ENCODE measurements at regions not wholly inside any gene's neighbourhood (a gene's known extent, or its start where the extent isn't known, plus 50 kb on each side); places are given as distances from the start of the nearest gene placed in this dataset.

DNA sequence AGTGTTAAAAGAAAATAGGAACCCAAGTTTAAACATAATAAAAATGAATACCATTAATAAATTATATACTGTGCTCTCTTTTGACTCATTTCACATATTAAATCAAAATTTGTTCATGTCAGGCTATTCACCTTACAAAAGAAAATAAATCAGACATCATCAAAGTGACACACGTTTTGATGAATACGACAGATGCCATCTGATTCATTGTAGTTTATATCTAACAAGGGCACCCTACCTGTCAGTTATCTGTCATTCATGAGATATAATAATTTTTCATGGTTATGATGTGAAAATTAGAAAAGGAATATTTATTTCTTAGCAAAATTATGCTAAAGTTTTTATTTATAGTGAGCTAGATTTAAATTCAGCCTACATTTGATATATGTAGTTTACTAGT lies 188.1 kb upstream of the PCDH17 start:
- no peak for DNase-seq

DNA sequence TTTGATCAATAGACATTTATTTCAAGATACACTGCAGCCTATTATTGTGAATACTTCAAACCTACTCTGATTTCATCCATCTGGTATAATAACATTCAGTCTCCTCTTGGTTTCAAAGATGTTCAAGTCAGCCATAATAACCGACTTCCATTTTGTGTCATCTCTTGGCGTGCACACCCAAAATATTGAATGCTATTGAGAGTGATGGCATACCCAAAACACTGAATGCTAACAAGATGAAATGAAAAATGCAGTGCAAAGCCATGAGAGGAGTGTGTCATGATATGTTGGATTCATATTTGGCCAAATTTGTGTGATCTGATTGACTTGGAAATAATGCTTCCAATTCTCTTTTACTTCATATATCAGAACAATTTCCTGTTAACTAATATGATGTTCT lies 181.2 kb upstream of the PCDH17 start:
- DNase-seq: no peak

DNA sequence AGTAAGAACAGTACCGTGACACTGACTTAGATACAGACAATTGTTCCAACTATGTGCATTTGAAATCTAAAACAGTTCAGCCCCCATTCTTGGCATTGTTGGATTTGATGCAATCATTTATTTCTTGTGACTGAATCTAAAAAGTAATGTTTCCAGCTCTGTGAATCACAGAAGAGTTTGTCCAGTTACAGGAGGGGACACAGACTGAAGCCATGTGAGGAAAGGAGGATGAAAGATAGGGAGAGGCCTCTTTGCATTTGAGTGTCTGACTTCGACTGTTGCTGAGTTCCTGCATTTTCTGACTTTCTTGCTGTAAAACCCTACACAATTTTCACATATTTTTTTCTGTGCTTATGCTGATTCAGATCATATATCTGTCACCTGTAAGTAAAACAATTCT lies 179.3 kb upstream of the PCDH17 start:
- no peak for DNase-seq

DNA sequence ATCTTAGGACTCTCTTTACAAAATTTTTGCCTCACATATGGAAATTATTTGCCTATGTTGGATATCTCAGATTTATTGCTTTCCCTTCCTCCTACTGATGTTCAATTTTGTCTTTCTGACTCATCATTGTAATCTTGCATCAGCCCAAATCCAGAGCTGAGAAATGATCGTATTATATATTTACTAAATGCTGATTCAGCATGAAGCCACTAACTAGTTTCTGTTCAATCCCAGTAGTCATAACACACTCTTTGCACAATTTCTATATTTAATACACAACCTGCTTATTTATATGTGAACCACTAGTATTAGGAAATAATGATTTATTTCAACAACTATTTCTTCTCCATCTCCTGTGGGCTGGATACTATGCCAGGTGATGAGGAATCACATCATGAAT lies 161.1 kb upstream of the PCDH17 start:
- DNase-seq: no peak

DNA sequence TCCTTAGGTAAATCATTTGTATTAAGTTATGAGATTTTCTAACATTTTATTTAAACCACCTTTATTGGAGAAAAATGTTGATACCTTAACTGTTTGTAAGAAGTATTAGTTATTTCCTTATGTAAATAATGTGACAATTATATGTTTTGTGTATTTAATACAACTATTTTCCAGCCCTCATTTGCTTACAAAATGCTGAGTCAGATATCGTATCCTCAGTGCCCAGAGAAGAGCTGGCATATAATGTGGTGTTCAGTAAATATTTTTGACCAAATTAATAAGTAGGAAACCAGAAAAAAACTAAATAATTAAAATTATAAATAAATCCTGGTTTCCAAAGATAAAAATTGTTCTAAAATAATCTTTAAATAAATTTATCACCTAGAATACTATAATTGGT lies 140.2 kb upstream of the PCDH17 start:
- DNase-seq: no peak

DNA sequence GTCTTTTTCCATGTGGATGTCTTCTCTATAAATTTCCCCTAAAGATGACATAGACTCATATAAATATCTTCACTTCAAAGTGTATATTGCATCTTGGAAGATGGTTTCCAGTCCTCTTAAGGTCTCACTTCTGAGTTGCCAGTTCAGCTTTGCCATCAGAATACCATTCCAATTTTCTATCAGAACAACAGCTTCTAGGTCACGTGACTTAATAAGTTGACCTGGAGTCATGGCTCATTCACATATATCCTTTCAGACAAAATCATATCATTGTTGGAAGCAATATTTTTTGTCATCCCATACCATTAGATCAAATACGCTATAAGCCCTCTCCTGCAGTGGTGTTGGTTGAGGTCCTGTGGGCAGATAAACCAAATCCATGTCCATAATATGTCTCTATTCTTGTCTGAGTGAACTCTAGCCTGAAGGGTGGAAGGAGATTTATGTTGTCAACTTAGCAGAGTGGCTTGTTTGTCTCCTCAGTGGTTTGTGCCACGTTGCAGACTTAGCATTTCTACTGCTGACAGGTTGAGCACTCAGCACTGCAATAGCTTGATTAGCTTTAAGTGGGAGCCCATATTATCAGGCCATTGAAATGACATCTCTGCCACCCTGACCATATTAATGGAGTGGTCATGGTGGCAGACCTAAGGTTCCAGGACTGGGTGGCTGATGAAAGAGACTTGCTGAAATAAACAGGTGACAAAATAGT lies 123.6 kb upstream of the PCDH17 start:
- DNase-seq: no peak

DNA sequence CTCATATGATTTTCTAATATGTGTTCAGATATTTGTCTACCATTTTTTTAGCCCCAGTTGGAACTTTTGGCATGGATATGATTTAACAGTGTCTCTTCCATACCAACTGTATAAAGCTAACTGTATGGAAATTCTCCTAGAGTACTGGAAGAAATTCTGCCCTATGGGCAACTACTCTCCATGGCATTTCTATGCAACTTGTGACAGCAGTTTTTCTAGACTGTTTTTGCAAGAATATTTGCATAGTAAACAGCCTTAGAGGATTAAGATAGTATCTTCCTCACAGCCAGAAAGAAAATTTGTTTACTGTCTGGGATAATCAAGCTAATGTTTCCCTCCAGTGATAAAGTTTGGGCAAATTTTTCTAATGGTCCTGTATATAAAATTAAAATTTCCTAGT lies 119.9 kb upstream of the PCDH17 start:
- no peak for DNase-seq

DNA sequence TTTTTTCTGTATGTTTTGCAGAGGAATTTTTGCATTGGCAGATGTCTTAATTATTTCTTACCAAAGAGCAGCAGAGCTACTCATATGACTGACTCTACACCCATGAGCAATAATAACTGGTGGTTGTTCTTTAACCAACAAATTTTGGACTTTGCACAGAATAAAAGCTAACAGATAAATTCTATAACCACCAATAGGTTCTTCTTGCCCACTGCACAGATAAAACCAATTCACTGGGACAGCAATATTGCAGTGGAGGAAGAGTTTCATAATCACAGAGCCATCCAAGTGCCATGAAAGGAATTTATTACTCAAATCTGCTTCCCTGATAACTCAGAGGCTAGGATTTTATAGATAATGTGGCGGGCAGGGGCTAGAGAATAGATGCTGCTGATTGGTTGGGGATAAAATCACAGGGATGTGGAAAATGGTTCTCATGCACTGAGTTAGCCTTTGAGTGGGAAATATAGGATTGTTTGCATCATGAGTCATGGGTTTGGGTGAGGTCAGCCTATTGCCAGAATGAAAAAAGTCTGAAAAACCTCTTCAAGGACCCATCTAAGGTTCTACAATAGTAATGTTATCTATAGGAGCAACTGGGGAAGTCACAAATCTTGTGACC lies 104.3 kb upstream of the PCDH17 start:
- no peak for DNase-seq

DNA sequence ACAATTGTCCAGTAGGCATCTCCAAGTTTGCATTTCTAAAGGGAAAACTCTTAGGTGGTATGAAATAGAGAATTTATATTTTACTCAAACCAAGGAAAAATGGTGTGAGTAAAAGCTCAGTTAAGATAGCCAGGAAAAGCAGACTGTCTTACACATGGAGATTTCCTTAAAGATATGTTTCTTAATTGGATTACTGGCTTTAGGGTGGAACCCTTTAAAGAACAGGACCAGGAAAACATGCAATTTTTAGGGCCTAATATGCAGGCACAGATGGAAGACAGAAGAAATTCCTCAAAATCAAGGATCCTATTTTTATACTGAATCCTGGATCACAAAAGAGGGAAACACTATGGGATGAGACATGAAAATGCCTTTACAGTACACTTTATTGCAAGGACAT lies 100.3 kb upstream of the PCDH17 start:
- no peak for DNase-seq

DNA sequence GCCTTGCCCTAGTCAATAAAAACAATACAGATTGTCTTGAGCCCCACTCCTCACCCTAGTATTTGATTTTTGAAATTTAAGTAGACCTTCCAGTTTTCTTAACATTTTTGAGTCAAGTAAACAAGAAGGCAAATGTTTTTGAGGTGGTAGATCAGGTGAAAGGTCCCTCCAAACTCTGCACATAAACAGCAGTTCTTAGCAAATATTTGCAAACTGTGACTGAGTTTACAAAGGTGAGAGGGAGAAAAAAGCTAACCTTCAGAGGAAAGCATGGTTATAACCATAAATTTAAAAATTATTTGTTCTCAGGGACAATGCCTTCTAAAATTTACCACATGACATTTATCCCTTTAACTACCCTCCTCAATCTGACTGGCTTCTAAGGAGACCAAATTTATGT lies 84.6 kb upstream of the PCDH17 start:
- DNase-seq: no peak

DNA sequence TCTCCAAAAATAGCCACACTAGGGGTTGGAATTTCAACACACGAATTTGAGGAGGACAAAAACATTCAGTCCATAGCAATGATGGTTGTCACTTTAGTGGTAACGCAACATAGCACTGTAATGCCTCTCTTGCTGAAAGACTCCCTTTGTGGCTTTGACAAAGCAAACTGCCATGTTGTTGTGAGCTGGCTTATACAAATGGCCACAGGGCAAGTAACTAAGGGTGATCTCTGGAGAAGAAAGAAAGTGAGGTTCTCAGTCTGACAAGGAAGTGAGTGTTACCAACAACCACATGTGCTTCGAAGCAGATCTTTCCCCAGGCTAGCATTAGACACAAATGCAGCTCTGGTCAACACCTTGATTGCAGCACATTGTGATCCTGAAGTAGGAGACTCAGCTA lies 79.1 kb upstream of the PCDH17 start:
- no peak for DNase-seq

DNA sequence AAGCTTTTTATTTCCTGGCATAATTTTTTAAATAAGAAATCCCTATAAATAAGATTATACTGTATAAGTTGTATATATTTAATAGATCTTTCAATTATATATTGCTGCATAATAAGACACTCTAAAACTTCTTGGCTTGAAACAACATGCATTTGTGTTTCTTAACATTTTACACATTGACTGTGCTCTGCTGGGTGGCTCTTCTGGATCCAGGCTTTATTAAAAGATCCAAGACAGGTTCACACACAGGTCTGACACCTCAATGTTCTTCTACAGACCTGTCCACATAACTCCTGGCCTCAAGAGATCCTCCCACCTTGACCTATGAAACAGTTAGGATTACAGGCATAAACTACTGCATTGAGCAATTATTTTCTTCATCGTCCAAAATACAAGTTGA lies 77.6 kb upstream of the PCDH17 start:
- no peak for DNase-seq

DNA sequence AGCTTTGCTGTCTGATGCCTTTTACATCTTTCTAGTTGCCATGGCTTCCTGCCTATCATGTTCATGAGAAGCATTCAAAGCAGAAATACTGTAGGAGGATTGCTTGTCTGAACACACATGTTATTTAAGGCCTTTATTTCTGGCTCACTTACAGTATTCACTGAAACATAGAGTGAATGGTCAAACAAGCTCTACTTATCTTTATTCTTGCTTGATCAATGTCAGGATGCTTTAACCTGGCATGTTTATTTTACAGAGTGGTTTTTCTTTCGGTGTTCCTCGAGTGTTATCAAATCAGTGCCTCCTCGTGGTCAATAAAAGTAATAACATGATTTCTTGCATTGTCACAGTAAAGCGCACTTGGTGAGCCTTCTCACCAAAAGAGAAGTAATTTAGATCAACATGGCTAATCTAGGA lies 73.5 kb upstream of the PCDH17 start:
- DNase-seq: no peak

DNA sequence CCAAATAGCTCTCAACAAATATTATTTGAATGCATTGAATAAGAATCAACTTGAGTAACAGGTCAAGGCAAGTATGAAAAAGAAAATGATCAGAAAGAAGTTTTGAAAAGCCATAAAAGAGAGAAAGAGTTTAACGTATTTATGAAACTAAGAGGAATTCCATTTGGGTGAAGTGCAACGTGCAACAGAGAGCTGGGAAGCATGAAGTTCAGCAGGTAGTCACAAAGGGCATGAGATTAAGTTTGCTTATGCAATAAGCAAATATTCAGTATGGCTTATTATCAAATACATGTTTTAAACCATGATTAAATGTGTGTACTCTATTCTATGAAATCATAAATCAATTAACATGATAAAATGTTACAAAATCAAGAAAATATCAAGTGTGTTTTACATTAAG lies 62.7 kb upstream of the PCDH17 start:
- no peak for DNase-seq

DNA sequence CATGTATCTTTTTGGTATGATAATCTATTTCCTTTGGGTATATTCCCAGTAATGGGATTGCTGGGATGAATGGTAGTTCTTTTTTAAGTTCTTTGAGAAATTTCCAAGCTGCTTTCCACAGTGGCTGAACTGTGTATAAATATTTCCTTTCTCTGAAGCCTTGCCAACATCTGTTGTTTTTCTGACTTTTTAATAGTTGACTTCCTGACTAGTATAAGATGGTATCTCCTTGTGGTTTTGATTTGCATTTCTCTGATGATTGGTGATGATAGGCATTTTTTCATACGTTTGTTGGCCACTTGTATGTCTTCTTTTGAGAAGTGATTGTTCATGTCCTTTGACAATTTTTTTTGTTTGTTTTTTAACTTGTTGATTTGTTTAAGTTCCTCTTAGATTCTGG lies 61.6 kb upstream of the PCDH17 start:
- DNase-seq: no peak

Measured in tongue (tissue), 1 donor.